ENCODE measurements at regions not wholly inside any gene's neighbourhood (a gene's known extent, or its start where the extent isn't known, plus 50 kb on each side); places are given as distances from the start of the nearest gene placed in this dataset.
"Not testable (repeated sequence)": the region's sequence is repeated elsewhere in the genome, so short reads cannot be mapped to it uniquely, and the experiment has no call there.

GRCh38 chr2:43071599-43072550 lies 154.5 kb downstream of the ZFP36L2 start:
- no peak for DNase-seq (ENCODE audit: low spot score)

DNA sequence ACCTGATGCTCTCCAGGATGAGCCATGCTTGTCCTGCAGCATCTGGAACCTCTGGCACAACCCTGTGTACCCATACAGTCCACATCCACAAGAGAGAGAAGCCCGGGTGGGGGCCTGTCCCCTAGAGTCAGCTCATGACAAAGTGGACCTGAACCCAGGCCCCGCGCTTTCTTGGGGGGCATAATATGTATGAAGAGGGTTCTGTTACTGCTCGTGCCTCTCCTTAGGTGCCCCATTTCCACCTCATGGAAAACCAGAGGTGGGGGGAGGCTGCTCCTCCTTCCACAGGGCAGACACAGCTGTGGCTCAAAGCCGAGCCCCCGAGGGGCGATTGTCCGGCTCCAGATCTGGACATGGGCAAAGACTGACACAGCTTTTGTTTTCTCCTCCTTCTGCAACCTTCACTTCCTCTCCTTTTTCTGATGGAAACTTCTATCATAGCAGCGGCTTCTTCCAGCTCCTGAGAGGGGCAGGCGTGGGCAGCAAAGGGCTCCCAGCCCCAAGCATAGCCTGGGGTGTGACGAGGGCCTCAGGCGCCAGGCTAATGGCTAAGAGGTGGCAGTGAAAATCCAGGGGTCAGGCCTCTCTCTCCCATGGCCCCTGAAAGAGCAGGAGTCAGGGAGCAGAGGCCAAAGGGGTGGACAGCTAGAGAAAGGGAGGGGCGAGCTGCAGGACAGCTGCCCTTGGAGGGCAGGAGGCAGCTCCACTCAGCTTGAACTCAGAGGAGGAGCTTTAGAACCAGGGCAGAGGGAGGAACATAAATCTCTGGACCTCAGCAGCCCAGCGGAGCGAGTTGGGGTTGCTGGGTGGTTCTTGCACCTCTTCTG lies 155.5 kb downstream of the ZFP36L2 start:
- DNase-seq (ENCODE audit: low spot score) = peak; percentile 63

DNA sequence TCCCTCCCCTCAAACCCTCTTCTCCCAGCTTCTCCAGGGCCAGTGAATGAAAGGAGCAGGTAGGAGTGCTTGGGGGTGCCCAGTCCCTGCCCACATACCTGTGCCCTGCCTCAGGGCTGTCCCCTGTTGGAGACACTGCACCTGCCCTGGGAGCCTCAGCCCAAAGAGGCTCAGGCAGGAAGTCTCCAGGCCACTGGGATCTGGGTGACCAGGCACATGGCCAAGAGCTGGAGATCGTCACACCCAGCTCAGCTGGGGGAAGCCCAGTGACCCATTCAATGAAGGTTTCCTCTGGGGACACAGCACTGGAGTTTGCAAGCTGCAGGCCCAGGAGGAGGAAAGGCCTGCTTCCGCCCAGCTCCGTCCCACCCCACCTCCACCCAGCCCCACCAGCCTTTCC lies 156.4 kb downstream of the ZFP36L2 start:
- no peak for DNase-seq (ENCODE audit: low spot score)

- no peak for DNase-seq (ENCODE audit: low spot score)
These were observed 157.5 kb downstream of the ZFP36L2 start for GRCh38 chr2:43068631-43069517.

GRCh38 chr2:43068041-43068533 lies 158.3 kb downstream of the ZFP36L2 start:
- no peak for DNase-seq (ENCODE audit: low spot score)

- no peak for DNase-seq (ENCODE audit: low spot score)
These were observed 159.0 kb downstream of the ZFP36L2 start for GRCh38 chr2:43067254-43068040.

- DNase-seq (ENCODE audit: low spot score) = not testable (repeated sequence)
These were observed 159.7 kb downstream of the ZFP36L2 start for GRCh38 chr2:43066541-43067253.

DNA sequence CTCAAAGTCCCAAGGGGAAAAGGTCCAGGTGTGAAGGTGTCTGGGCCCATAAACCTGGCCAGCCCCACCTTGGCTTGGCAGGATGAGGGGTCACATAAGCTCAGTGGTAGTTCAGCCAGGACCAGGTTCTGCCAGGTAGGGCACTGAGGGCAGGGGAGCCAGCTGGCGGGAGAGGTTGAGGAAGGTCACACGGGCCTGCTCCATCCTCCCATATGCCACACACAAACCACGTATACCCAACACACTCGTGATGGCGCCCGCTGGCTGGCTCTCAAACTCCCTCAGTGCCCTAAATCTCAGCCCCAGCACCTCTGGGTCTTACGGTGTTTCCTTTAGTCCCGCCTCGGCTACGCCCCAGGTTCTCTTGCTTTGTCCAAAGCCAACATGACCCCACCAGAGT lies 160.5 kb downstream of the ZFP36L2 start:
- no peak for DNase-seq (ENCODE audit: low spot score)

DNA sequence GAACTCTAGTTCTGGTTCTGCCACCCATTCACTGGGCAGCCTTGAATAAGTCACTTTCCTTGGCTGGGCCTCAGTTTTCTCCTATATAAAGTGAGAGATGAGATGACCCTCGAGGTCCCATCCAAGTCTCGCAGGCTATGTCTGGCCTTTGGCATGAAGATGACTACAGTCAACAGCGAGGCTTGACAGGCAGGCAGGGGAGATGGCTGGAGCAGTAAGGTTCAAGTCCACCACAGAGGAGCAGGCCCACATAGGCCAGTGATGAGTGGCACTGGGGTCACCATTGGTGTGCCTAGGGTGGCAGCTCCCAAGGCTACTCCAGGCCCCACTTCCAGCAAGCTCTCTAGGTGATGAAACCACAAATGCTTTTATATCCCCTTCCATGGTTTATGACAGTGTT lies 161.4 kb downstream of the ZFP36L2 start:
- no peak for DNase-seq (ENCODE audit: low spot score)

DNA sequence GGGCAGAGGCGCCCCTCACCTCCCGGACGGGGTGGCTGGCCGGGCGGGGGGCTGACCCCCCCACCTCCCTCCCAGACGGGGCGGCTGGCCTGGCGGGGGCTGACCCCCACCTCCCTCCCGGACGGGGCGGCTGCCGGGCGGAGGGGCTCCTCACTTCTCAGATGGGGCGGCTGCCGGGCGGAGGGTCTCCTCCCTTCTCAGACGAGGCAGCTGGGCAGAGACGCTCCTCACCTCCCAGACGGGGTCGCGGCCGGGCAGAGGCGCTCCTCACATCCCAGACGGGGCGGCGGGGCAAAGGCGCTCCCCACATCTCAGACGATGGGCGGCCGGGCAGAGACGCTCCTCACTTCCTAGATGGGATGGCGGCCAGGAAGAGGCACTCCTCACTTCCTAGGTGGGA lies 163.3 kb downstream of the ZFP36L2 start:
- DNase-seq (ENCODE audit: low spot score) = not testable (repeated sequence)

DNA sequence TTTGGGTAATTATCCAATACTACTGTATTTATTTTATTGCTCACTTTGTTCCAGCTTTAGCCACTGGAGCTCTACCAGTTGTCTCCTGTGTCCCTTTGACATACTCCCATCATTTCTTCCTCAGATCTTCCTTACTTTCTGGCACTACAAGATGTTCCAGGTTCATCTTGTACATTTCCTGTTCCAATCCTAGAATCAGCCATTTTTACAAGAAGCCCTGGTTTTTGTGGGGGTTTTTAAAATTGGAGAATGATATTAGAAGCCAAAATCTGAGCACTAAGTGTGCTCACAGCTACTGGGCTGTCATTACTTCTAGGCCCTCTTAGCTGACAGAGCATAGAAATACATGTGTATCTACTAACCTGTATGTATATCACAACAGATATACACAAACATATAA lies 164.3 kb downstream of the ZFP36L2 start:
- no peak for DNase-seq (ENCODE audit: low spot score)

- DNase-seq (ENCODE audit: low spot score) = no peak
These were observed 165.9 kb downstream of the ZFP36L2 start for GRCh38 chr2:43060390-43061016.

- DNase-seq (ENCODE audit: low spot score) = peak; percentile 92
These were observed 167.1 kb downstream of the ZFP36L2 start for GRCh38 chr2:43059183-43059897.

DNA sequence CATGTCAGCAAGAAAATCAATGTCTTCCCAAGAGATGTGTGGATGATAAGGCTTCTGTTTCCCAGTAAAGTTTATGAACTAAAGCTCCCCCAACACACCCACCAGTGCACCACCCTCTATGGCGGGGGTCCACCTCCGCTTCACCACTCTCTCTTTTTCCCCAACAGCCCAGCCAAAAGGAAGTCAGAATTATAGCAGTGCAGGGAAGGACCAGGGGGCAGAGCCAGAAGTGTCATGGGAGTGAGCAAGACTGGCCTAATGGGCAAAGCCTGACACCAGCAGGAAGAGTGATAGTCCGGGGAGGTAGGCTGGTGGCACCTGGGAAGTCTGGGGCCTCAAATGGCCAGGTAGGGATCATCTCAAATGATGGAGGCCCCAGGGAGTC lies 167.7 kb downstream of the ZFP36L2 start:
- DNase-seq (ENCODE audit: low spot score) = no peak

- no peak for DNase-seq (ENCODE audit: low spot score)
These were observed 168.4 kb downstream of the ZFP36L2 start for GRCh38 chr2:43057742-43058725.

DNA sequence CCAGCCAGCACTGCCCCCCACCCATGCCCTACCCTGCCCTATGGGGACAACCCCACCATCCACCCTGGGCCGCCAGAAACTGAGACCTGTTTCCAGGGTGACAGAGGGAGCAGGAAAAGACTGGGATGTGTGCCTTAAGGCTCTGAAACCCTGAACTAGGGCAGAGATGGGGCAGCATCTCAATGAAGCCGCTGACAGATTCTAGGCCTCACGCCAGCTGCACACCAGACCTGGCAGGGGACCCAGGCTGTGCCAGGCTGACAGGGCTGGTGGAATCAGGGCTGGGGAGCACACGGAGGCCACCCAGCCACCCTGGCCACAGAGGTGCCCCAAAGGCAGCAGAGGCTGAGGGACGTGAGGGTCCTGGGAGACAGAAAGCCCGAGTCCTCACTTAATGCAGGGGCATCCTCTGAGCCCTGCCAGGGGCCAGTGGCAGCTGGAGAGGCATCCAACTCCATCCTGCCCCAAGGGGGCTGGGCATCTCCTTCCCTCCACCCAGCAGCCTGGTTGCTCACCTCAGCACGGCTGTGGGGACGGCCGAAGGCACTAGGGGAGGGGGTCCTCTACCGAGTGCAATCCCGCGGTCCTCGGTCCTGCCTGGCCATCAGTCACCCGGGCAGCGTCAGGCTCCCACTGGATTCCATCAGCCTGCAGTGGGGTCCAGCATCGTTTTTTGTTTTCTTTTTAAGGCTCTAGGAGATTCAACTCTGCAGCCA lies 169.2 kb downstream of the ZFP36L2 start:
- no peak for DNase-seq (ENCODE audit: low spot score)

GRCh38 chr2:43055985-43056384 lies 170.4 kb downstream of the ZFP36L2 start:
- no peak for DNase-seq (ENCODE audit: low spot score)

Data from AG08396 (cell line).